GM21717 (cell line): ENCODE measurements at regions not wholly inside any gene's neighbourhood (a gene's known extent, or its start where the extent isn't known, plus 50 kb on each side); places are given as distances from the start of the nearest gene placed in this dataset.

ENCODE experiments used
- ATAC-seq: cut with Tn5 transposase; IDR thresholded peaks from one replicate; pipeline ENCODE4 v1.9.1; 2021; ENCODE audit warnings: mild to moderate bottlenecking, moderate library complexity; ENCODE audit not compliant: unreplicated experiment

- ATAC-seq: no peak
These were observed 219.6 kb upstream of the LRRN1 start for GRCh38 chr3:3579658-3580057.

- ATAC-seq: no peak
These were observed 220.5 kb upstream of the LRRN1 start for GRCh38 chr3:3578718-3579117.

GRCh38 chr3:3577823-3578222, 221.4 kb upstream of the LRRN1 start:
- ATAC-seq: no peak

- no peak for ATAC-seq
These were observed 225.9 kb upstream of the LRRN1 start for GRCh38 chr3:3573341-3573740.

- ATAC-seq: no peak
These were observed 238.5 kb upstream of the LRRN1 start for GRCh38 chr3:3560591-3561311.

GRCh38 chr3:3559786-3560185, 239.4 kb upstream of the LRRN1 start:
- no peak for ATAC-seq

GRCh38 chr3:3556078-3556477, 243.2 kb upstream of the LRRN1 start:
- no peak for ATAC-seq

GRCh38 chr3:3553236-3553635, 246.0 kb upstream of the LRRN1 start:
- no peak for ATAC-seq

- ATAC-seq: no peak
These were observed 246.5 kb upstream of the LRRN1 start for GRCh38 chr3:3552761-3553160.

- no peak for ATAC-seq
These were observed 247.2 kb upstream of the LRRN1 start for GRCh38 chr3:3551981-3552380.

GRCh38 chr3:3545360-3545759, 253.9 kb upstream of the LRRN1 start:
- ATAC-seq: no peak

- no peak for ATAC-seq
These were observed 260.8 kb upstream of the LRRN1 start for GRCh38 chr3:3538451-3538850.

- no peak for ATAC-seq
These were observed 266.7 kb upstream of the LRRN1 start for GRCh38 chr3:3532508-3532907.

GRCh38 chr3:3531476-3531875, 267.8 kb upstream of the LRRN1 start:
- ATAC-seq: no peak

- no peak for ATAC-seq
These were observed 280.0 kb upstream of the LRRN1 start for GRCh38 chr3:3519266-3519665.

- no peak for ATAC-seq
These were observed 282.2 kb upstream of the LRRN1 start for GRCh38 chr3:3516996-3517395.

GRCh38 chr3:3516384-3516783, 282.8 kb upstream of the LRRN1 start:
- no peak for ATAC-seq

GRCh38 chr3:3509665-3510064, 289.6 kb upstream of the LRRN1 start:
- ATAC-seq: no peak

- no peak for ATAC-seq
These were observed 294.5 kb upstream of the LRRN1 start for GRCh38 chr3:3504686-3505085.

- ATAC-seq: no peak
These were observed 295.8 kb upstream of the LRRN1 start for GRCh38 chr3:3503411-3503810.

- ATAC-seq: no peak
These were observed 299.2 kb upstream of the LRRN1 start for GRCh38 chr3:3499987-3500386.

GRCh38 chr3:3499012-3499562, 300.1 kb upstream of the LRRN1 start:
- ATAC-seq: no peak

GRCh38 chr3:3495611-3496010, 303.6 kb upstream of the LRRN1 start:
- ATAC-seq: no peak
